Fibroblast of skin of scalp (primary cell): ENCODE measurements at regions not wholly inside any gene's neighbourhood (a gene's known extent, or its start where the extent isn't known, plus 50 kb on each side); places are given as distances from the start of the nearest gene placed in this dataset.
"Not testable (repeated sequence)": the region's sequence is repeated elsewhere in the genome, so short reads cannot be mapped to it uniquely, and the experiment has no call there.

Source experiments
- DNase-seq: peaks from one replicate; pipeline ENCODE4 v3.0.0-alpha.2; 2013

GRCh38 chr6:96276305-96276704, 245.3 kb upstream of the UFL1 start:
- no peak for DNase-seq

DNA sequence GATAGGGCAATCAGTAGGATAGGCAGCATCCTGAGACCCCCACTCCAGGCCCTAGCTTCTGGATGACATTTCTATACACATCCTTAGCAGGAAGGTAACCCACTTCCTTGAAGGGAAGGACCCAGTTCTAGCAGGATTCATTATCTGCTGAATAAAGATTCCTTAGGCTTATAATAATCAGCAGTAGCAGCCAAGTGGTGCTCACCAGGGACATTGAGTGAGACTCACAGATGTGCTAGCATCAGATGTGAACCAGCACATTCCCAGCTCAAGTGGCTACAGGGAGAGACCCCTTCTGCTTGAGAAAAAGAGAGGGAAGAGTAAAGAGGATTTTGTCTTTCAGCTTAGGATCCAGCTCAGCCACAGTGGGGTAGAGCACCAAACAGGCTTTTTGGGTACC, 244.8 kb upstream of the UFL1 start:
- no peak for DNase-seq

DNA sequence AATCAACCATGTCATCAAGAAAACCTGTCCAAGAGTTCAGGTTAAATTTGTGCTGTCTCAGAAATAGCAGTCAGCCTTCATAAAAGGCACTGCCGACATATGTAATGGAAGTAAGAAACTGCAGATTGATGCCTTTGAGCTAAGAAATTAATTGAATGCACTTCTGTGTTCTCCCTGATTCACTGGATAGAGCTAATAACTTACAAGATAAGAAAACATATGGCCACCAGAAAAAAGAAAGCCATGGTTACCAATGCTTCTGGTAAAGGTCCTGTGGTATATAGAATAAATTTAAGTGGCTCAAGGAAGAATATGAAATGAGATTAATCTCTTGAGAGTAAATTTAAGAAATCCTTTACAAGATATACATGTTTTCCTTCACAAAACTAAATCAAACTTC, 242.5 kb upstream of the UFL1 start:
- no peak for DNase-seq

- no peak for DNase-seq
Observed at GRCh38 chr6:96286503-96286902, 235.1 kb upstream of the UFL1 start.

DNA sequence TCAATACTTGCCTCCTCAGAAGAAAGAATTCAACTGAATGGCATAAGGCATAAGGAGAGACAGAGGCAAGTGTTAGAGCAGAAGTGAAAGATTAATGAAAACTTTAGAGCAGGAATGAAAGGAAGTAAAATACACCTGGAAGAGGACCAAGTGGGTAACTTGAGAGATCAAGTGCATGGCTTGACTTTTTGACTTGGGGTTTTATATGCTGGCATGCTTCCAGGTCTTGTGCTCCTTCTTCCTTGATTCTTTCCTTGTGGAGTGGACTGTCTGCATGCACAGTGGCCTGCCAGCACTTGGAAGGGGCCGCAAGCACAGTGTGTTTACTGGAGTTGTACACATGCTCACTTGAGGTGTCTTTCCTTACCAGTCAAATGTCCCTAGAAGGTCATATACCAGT, 222.1 kb upstream of the UFL1 start:
- DNase-seq, result no peak

- DNase-seq, result no peak
Observed at GRCh38 chr6:96301023-96301422, 220.6 kb upstream of the UFL1 start.

DNA sequence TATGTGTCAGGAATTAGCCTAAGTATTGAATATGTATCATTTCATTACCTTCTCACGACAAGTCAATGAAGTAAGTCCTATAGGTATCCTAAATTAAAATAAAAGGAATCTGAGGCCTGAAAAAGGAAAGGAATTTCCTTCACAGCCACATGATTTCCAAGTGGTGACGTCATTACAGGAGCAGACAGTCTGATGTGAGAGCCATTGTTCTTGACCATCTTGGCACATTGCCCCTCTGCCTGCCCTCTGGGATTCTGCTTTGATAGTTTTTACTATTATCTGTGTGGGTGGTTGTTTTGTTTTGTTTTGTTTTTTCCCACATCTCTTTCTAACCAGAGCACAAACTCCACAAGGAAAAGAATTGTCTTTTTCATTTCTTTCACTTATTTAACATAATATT, 219.8 kb upstream of the UFL1 start:
- DNase-seq, result no peak

- no peak for DNase-seq
Observed at GRCh38 chr6:96302991-96303390, 218.6 kb upstream of the UFL1 start.

- no peak for DNase-seq
Observed at GRCh38 chr6:96304997-96305396, 216.6 kb upstream of the UFL1 start.

DNA sequence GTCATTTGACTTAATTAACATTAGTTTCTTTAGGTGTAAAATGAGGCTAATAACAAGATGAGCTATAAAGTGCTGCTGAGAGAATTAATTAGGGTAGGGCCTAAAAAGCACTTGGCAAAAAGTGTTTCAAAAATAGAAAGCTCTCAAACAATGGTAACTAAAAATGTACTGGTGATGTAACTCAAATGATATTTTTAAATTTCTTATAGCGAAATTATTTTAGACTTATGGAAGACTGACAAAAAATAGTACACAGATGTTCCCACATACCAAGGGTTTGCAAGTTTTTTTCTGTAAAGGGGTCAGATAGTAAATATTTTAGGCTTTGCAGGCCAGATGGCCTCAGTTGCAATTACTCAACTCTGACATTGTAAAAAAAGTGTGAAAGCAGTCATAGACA, 190.7 kb upstream of the UFL1 start:
- no peak for DNase-seq

- no peak for DNase-seq
Observed at GRCh38 chr6:96340164-96340563, 181.4 kb upstream of the UFL1 start.

DNA sequence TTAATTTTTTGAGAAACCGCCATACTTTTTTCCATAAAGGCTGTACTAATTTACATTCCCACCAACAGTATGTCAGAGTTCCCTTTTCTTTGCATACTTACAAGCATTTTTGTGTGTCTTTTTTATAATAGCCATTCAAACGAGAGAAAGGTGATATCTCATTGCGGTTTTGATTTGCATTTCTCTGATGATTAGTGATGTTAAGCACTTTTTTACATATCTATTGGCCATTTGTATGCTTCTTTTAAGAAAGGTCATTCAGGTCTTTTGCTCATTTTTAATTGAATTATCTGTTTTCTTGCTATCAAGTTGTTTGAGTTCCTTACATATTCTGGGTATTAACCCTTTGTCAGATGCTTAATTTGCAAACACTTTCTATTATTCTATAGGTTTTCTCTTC, 176.1 kb upstream of the UFL1 start:
- no peak for DNase-seq

DNA sequence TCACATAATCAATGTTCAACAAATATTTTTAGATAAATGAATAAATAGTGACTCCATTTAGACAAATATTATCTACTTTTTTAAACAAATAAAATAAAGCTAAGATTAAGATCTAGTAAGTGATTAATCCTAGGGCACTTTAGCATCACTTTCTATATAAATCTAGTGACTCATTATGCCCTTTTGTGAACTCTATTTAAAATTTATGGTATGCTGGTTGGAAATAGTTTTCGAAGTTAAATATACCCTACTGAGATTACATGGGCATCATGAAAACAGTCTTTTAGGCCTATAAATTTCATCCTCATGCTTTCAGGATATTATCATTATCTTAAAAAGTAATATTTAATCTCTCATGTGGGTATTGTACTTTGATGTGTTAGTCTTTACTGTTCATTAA, 140.4 kb upstream of the UFL1 start:
- DNase-seq, result no peak

GRCh38 chr6:96391776-96392360, 129.7 kb upstream of the UFL1 start:
- peak; percentile 5 for DNase-seq

- DNase-seq, result no peak
Observed at GRCh38 chr6:96394727-96395126, 126.9 kb upstream of the UFL1 start.

- no peak for DNase-seq
Observed at GRCh38 chr6:96410467-96410866, 111.1 kb upstream of the UFL1 start.

DNA sequence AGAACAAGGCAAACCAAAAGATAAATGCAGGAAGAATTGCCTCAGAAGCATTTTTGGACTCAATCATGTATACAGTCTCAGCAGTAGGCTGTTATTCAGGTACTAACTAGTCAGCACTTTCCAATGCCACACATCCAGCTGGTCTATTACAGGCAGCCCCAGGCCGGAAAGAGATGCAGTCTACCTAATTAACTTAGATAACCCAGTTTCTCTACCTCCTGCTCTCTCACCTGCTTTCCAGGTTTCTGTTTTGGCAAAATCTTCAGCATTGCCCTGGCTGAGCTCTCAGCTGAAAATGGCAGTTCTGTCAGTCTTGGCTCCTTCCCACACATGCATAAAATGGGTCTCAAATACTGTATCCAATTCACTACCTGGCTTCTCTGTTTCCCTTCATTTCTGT, 101.3 kb upstream of the UFL1 start:
- no peak for DNase-seq

DNA sequence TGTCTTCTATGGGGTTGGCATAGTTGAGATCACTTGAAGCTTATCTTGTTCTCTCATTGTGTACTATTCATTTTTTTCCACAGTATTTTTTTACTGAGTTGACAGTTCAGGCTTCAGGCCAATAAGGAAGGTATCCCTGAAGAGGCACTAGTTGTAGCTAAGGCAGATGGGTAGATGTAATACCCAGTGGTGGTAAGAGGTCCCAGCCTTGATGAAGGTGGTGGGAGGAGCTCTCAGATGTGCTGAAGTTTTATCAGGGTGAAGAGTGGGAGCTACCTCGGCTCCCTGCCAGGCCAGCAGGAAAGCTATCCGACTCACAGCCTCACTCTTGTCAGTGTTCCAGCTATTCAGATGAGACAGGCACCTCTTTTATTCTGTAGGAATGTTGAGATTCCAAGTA, 87.7 kb upstream of the UFL1 start:
- DNase-seq, result no peak

- no peak for DNase-seq
Observed at GRCh38 chr6:96436398-96436797, 85.2 kb upstream of the UFL1 start.

- DNase-seq, result not testable (repeated sequence)
Observed at GRCh38 chr6:96437228-96437627, 84.4 kb upstream of the UFL1 start.

DNA sequence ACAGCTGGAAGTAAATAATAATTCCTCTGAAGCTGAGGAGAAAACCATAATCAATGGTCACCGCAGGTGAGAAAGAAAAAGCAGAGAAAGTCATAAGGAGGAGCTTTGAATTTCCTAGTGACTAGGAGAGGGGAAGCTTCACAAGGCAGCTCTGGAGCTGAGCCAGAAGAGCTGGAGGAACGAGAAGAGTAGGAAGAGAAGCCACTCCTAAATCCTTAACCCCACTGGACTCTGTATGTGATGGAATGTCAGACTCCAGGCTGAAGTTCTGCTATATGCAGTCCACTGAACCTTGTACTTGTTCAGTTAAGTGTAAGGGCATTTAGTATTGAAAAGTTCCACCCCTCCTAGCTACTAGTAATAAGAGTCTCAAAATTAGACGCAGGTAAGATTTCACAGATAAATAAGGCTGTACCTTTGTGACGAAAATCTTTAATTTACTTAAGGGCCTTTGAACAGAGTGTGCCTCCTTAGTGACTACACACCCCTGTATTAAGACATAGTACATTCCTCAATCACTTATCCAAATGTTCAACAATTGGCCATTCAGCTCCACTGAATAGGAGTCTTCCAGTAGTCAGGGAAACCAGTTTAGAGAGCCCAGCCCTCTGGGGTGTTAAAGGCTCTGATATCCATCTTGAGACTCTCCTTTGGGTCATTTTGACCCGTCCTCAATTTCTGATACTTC, 71.4 kb upstream of the UFL1 start:
- no peak for DNase-seq

DNA sequence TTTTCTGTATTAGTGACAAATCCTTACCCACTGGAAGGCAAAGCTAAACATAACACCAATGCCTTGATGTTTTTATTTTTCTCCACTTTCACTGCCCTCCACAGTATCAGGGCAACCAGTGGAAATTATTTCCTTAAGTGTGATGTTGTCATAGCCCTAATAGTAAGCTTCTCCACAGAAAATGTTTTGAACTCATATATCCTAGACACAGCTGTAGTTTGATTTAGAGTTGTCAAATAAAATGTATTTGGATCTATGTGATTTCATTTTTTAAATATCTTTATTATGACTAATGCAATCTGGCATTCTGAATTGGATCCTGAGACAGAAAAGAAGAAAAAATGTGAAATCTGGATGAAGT, 70.9 kb upstream of the UFL1 start:
- DNase-seq, result no peak

DNA sequence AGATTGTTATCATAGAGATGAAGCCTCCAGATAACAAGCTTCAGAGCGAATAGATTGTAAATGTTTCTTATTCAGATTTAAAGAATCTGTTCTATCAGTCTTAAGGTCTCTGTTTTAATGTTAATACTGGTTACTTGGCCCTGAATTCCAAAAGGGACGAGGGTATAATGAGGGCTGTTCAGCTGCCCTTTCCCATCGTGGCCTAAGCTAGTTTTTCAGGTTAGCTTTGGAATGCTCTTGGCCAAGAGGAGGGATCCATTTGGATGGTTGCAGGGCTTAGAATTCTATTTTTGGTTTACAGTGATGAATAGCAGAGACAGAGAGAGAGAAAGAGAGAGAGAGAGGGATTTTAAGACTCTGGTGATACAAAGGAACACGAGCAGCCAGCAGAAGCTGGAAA, 62.8 kb upstream of the UFL1 start:
- DNase-seq, result no peak

GRCh38 chr6:96460052-96460700, 61.4 kb upstream of the UFL1 start:
- DNase-seq, result no peak
